GM18868 (cell line): ENCODE measurements at regions not wholly inside any gene's neighbourhood (a gene's known extent, or its start where the extent isn't known, plus 50 kb on each side); places are given as distances from the start of the nearest gene placed in this dataset.
"Not testable (repeated sequence)": the region's sequence is repeated elsewhere in the genome, so short reads cannot be mapped to it uniquely, and the experiment has no call there.

Source experiments
- ATAC-seq: cut with Tn5 transposase; IDR thresholded peaks from one replicate; pipeline ENCODE4 v1.9.1; 2021; ENCODE audit warnings: mild to moderate bottlenecking, moderate library complexity; ENCODE audit not compliant: unreplicated experiment

DNA sequence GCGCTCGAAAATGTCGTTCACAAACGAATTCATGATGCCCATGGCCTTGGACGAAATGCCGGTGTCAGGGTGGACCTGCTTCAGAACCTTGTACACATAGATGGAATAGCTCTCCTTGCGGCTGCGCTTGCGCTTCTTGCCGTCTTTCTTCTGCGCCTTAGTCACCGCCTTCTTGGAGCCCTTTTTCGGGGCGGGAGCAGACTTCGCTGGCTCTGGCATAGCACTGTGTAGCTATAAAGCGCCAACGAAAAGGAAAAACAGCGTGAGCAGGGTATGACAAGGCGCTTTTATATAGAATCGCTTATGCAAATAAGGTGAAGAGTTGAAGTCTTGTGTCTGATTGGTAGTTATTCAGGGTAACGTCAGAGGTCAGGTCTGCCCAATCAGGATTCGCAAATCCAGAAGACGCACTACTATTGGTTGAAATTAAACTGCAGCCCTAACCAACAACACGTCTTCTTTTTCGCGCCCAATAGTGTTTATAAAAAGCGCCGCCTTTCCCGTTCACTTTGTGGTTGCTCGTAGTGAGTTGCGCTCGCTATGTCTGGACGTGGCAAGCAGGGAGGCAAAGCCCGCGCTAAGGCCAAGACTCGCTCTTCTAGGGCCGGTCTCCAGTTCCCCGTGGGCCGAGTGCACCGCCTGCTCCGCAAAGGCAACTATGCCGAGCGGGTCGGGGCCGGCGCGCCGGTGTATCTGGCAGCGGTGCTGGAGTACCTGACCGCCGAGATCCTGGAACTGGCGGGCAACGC is 114.8 kb upstream of the PRSS16 start:
- ATAC-seq, result peak; percentile 73

DNA sequence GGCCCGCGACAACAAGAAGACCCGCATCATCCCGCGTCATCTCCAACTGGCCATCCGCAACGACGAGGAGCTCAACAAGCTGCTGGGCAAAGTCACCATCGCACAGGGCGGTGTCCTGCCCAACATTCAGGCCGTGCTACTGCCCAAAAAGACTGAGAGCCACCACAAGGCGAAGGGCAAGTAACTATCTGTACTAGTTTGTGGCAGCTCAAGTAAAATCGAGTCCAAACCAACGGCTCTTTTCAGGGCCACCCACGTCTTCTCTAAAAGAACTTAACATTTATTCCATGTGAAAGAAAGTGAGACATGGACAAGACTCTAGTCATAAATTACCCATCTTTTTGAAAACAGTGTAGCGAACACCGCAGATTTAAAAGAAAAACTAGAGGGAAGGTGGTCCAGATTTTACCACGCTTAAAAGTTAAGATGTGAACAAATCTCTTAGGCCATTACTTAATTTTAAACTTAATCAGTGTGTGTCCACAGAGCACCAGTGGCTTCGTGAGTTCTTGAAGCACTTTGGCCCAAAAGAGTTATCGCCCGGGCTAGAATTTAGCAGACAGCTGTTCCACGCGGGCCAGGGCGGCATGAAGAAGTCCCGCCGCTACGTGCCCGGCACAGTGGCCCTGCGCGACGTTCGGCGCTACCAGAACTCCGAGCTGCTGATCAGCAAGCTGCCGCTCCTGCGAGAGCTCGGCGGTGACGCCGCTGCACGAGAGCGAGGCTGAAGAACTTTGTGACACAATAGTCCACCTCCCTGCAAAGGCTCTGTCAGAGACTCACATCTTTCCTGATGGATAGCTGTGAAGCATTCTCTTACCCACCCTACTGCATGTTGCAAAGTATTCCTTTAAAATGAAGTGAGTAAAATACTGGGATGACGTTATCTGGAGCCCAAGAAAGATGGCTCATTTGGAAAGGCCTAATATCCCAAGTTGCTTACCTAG is 113.9 kb upstream of the PRSS16 start:
- ATAC-seq, result no peak

- no peak for ATAC-seq
These were observed 112.3 kb upstream of the PRSS16 start for GRCh38 chr6:27135087-27135657.

- ATAC-seq, result no peak
These were observed 111.3 kb upstream of the PRSS16 start for GRCh38 chr6:27136077-27136644.

- no peak for ATAC-seq
These were observed 110.3 kb upstream of the PRSS16 start for GRCh38 chr6:27136978-27137814.

DNA sequence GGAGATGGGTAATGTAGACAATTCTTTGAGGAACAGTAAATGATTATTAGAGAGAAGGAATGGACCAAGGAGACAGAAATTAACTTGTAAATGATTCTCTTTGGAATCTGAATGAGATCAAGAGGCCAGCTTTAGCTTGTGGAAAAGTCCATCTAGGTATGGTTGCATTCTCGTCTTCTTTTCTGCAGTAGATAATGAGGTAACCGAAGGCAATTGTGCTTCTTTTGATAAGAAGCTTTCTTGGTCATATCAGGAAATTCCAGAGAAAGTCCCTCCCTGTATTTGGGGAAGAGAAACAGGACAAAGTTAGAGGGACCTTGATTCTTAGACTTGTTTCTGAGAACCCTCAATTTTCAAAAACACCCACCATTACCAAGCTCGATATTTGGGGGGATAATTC is 109.1 kb upstream of the PRSS16 start:
- ATAC-seq, result no peak

DNA sequence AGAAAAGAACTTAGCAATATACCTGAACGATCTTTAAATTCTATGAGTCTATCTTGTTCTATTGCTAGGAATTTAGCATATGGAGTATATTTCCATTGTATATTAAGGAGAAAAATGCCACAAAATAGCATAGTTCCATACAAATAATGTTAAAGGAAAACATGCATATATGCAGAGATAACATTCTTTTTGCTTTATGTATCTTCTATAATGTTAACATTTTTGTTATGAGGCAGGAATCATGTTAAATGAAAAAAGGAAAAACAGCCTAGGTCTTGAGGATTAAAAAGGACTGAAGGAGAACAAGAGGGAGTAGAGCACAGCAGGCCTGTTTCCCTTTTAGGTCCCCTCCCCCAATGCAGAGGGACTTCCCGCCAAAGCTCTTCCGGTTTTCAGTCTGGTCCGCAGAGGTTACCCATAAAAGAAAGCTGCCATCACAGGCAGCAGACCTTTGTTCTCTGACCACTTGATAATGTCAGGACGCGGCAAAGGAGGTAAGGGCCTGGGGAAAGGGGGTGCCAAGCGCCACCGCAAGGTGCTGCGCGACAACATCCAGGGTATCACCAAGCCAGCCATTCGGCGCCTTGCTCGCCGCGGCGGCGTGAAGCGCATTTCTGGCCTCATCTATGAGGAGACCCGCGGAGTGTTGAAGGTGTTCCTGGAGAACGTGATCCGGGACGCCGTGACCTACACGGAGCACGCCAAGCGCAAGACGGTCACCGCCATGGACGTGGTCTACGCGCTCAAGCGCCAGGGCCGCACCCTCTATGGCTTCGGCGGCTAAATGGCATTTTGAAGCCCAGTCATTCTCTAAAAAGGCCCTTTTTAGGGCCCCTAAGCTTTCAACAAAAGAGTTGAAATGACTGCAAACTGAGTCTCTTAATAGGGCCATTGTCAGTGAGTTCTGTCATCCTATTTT is 108.4 kb upstream of the PRSS16 start:
- ATAC-seq, result peak; percentile 63

DNA sequence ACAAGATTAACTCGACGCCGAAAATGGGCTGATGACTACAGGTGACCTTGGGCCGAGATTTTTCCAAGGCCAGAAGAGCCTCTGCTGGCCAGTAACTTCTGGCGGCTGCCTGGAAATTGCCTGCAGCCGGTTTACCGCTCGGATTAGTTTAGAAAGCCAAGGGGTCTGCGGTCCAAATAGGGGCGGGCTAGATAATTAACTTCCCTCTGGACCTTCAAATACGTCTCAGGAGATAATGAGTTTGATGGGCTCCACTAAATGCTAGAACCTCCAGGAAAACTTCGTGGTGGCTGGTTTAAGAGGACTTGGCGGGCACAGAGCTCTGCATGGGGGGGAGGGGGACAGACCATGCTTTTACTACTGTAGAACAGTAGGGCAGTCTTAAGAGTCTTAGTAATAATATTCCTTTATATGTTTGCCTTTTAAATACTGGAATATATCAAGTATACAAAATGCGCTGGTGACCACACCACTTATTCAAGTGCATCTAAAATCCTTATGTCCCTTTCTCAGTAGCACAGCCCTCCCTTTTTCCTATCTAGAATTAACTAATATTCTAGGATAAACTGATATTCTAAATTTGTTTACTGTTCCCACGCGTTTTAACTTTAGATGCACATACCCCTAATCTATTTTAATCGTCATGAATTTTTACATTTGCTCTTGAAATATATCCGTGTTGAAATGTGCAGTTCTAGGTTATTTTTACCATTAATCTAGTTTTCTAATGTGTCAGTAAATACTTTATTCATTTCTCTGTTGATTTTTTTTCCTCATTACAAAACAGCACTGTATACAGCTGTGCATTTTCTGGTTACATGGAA is 107.5 kb upstream of the PRSS16 start:
- ATAC-seq, result peak; percentile 23

GRCh38 chr6:27140999-27141528 is 106.4 kb upstream of the PRSS16 start:
- no peak for ATAC-seq

DNA sequence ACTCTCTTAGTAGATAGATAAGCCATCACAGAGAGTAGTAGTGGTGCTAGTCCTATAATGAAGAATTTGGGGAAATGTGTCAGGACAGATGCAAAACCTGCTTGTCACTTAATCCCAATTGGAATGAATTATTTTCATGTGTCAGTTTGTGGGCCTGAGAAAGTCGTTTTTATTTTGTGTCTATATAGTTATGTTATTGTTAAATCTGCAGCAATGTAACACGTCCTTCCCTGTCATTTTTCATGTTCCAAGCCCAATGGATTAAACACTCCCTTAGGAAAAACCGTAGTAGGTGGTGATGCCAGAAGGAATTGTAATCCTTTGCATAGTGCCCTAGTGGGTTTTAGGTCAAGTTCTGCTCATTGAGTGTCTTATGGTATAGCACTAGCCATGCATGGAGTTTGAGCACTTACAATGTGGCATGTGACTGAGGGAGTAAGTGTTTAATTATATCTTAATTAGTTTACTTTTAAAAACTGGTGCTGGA is 105.9 kb upstream of the PRSS16 start:
- no peak for ATAC-seq

GRCh38 chr6:27143020-27143388 is 104.5 kb upstream of the PRSS16 start:
- ATAC-seq, result not testable (repeated sequence)

DNA sequence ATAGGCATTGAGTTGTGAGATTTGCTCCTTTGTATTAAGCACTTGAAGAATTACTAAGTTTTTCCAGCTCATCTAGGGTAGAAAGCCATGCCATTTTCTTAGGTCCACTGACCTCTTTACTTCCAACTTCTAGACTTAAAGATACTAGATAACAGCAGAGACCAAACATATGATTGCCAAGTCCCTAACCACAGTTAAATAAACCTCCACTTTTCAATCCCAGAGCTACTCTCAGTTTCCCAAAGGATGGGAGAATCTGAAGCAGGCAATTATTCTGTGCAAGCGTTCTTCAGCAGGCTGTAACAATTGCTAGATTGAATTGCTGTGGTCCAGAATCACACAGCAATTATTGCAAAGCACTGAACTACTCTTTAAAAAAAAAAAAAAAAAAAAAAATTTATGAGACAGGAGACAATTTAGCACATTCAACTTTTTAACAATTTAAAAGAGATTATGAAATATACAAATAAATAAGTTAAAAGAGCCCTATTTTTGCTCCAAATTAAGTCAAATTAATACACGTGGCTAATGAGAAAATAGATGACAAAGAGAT is 104.0 kb upstream of the PRSS16 start:
- no peak for ATAC-seq

GRCh38 chr6:27144740-27145079 is 102.8 kb upstream of the PRSS16 start:
- ATAC-seq, result no peak

DNA sequence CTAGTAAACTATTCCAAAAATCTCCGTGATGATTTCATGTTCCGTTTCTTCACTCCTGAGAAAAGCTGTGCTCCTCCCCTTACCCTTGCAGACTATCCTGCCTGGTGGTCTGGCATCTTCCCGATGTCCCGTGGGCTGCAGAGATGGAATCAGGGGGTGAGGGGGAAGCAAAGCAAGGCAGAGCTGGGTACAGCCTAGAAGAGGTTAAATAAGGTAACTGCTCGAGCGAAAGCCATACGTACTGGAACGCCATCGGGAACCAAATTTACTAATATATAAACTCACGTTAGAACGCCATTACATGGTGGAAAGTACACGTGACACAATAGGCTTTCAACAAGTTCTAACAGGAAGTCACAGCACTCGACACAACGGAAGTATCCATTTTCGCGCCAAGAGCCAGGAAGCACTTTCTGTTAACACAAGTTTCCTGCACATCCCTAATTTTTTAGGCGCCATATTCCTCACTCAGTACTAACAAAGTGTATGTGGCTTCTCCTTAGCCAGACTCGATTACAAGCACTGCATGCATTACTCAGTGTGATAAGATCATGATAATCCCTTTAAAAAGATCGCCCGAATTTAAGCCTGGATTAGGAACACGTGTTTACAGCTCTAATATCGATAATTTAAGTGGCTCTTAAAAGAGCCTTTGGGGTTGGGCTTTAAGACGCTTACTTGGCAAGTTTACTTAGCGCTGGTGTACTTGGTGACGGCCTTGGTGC is 101.6 kb upstream of the PRSS16 start:
- peak; percentile 37 for ATAC-seq

DNA sequence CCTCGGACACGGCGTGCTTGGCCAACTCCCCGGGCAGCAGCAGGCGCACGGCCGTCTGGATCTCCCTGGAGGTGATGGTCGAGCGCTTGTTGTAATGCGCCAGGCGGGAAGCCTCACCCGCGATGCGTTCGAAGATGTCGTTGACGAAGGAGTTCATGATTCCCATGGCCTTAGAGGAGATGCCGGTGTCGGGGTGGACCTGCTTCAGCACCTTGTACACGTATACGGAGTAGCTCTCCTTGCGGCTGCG is 101.1 kb upstream of the PRSS16 start:
- ATAC-seq, result not testable (repeated sequence)

DNA sequence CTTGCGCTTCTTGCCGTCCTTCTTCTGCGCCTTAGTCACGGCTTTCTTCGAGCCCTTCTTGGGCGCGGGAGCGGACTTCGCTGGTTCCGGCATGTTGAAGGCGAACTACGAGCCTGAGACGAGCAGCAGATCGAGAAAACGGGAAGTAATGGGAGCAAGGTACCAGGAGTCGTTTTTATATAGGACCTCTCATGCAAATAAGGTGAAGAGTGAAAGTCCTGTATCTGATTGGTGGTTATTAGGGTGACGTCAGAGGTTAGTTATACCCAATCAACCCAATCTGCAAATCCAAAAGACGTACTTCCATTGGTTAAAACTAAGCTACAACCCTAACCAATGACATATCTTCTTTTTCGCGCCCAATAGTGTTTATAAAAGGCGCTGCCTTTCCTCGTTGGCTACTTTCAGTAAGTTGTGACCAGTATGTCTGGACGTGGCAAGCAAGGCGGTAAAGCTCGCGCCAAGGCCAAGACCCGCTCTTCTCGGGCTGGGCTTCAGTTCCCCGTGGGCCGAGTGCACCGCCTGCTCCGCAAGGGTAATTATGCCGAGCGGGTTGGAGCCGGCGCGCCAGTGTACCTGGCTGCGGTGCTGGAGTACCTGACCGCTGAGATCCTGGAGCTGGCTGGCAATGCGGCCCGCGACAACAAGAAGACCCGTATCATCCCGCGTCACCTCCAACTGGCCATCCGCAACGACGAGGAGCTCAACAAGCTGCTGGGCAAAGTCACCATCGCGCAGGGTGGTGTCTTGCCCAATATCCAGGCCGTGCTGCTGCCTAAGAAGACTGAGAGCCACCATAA is 100.6 kb upstream of the PRSS16 start:
- ATAC-seq, result peak; percentile 80

GRCh38 chr6:27148404-27148795 is 99.1 kb upstream of the PRSS16 start:
- ATAC-seq, result no peak
